ENCODE measurements at regions not wholly inside any gene's neighbourhood (a gene's known extent, or its start where the extent isn't known, plus 50 kb on each side); places are given as distances from the start of the nearest gene placed in this dataset.

DNA sequence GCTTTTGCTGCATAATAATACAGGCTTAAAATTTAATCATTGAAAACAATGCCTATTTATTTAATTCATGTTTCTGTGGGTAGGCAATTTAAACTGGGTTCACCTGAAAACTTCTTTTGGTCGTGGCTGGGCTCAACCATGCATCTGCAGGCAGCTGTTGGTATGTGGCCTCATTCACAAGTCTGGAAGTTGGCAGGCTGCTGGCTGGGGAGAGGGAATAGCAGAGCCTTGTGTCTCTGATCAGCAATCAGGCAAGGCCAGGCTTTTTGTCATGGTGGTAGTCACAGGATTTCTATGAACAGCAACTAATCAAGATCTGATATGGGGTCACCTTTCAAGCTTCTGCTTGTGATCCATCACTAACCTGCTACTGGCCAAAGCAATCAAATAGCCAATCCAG is 130.1 kb upstream of the KCNJ3 start:
- H3K4me2 ChIP-seq (ENCODE audit: low read depth, low read length): no peak overlapping the region
- in situ Hi-C loops (cut with MboI; ENCODE audit: low sequenced_read_pairs): no loop called here
- no TSS peak for BruUV-seq (replicated peaks)
- no peak overlapping the region for H3K14ac ChIP-seq (replicated peaks; ENCODE audit: low read depth, low read length)
- dilution Hi-C loops (cut with HindIII; ENCODE audit: low sequenced_read_pairs, unreplicated experiment): no loop called here
- ATAC-seq (ENCODE audit: low read depth) (no peak), DNase-seq (no peak)
- no peak overlapping the region for H3K56ac ChIP-seq (ENCODE audit: extremely low read depth, insufficient read depth, low read length)
- H3K36me3 ChIP-seq (ENCODE audit: control insufficient read depth, insufficient read depth, low read length): no peaks in the 10 kb centered on the region
- no peak overlapping the region for H3K4me3 ChIP-seq (ENCODE audit: insufficient read depth, low read depth, low read length)
- ChIA-PET POLR2A (ENCODE audit: unreplicated experiment) (no interaction called here), CTCF (no interaction called here)
- H3K4me1 ChIP-seq (ENCODE audit: control insufficient read depth, insufficient read depth, low read length): no peaks in the 10 kb centered on the region
- no peak overlapping the region for H2AK5ac ChIP-seq (ENCODE audit: low read depth, low read length)
- 0% methylated on average over 1 of the region's 1 CpG; no CpG with 5 or more reads in 1 of the 2 experiments for WGBS, 2 experiments (ENCODE audit: extremely low coverage in 2 of 2, insufficient read length in 1 of 2)
- no peak overlapping the region for H3K9ac ChIP-seq (ENCODE audit: low read depth, low read length)
- H2AFZ ChIP-seq (replicated peaks; ENCODE audit: low read length, poor library complexity): no peak overlapping the region
- no peaks in the 10 kb centered on the region for H4K20me1 ChIP-seq (ENCODE audit: insufficient read depth, low read length)
- no peak overlapping the region for H2BK5ac ChIP-seq (ENCODE audit: low read depth, low read length, poor library complexity, severe bottlenecking)
- intact Hi-C loops (cut with micrococcal nuclease): no loop called here
- no peak overlapping the region for H3K27ac ChIP-seq (ENCODE audit: insufficient read depth, low read length)
- H3K9me1 ChIP-seq (ENCODE audit: insufficient read depth, low read length): no peaks in the 10 kb centered on the region
- no peak overlapping the region for H3K23ac ChIP-seq (ENCODE audit: low read depth, low read length)
- no peak overlapping the region for H3K18ac ChIP-seq (ENCODE audit: low read depth, low read length)
- H4K91ac ChIP-seq (ENCODE audit: insufficient read depth, low read depth, low read length): no peak overlapping the region
- H2BK15ac ChIP-seq (ENCODE audit: low read depth, low read length): no peak overlapping the region
- H3K27me3 ChIP-seq (ENCODE audit: control insufficient read depth, insufficient read depth, low read length): no peaks in the 10 kb centered on the region
- H4K8ac ChIP-seq (ENCODE audit: low read depth in 2 of 2, low read length in 2 of 2): no peak overlapping the region
- no peak overlapping the region for H3K4ac ChIP-seq (ENCODE audit: low read depth, low read length)
- TF ChIP-seq CEBPB (IDR thresholded peaks at IDR 0.05; ENCODE audit: low read depth, low read length) (no peak), SMC3 (IDR thresholded peaks at IDR 0.05; ENCODE audit: low read depth, low read length) (no peak), BHLHE40 (IDR thresholded peaks at IDR 0.05; ENCODE audit: low read depth, low read length) (no peak), RAD21 (IDR thresholded peaks at IDR 0.05; ENCODE audit: low read length) (no peak)
- H3K9me3 ChIP-seq (ENCODE audit: control insufficient read depth, insufficient read depth, low read length): peaks cover 3% of the 10 kb centered on the region; the same call in 1 of the 2 replicates
- H2BK20ac ChIP-seq (ENCODE audit: low read depth, low read length): no peak overlapping the region
- no peak overlapping the region for H4K5ac ChIP-seq (ENCODE audit: low read depth, low read length)
- no peak overlapping the region for H2AK9ac ChIP-seq (replicated peaks; ENCODE audit: low read depth, low read length, poor library complexity)
- H3K79me1 ChIP-seq (ENCODE audit: low read depth in 1 of 2, low read length in 2 of 2): no peaks in the 10 kb centered on the region
- H2BK120ac ChIP-seq (ENCODE audit: low read depth, low read length): no peak overlapping the region
